ENCODE measurements at regions not wholly inside any gene's neighbourhood (a gene's known extent, or its start where the extent isn't known, plus 50 kb on each side); places are given as distances from the start of the nearest gene placed in this dataset.

DNA sequence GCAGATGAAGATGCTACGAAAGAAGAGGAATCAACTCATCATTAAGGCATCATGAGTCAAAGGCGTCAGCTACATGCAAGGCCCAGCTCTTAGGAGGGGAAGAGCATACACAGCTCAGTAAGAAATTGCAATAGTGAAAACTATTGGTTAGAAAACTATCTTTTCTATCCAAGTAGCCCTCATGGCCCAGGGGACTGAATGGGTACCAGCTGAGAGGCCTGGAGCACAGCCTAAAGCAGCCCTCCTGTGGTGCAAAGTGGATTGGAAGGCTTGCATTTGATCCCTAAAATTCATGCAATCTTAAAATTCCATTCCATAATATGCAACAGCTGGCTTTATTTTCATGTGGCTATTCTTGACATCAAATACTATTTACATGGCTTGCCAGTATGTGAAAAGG lies 251.8 kb upstream of the USP24 start:
- Mint-ChIP-seq H3K4me1 (no peaks in the 10 kb centered on the region), H3K27ac (no peak overlapping the region), H3K27me3 (ENCODE audit: insufficient read depth, low read depth) (no peaks in the 10 kb centered on the region), H3K4me3 (no peak overlapping the region), H3K36me3 (no peaks in the 10 kb centered on the region), H3K9me3 (no peaks in the 10 kb centered on the region)
- Histone ChIP-seq H3K9me3 (ENCODE audit: low read depth) (no peaks in the 10 kb centered on the region), H3K27ac (no peak overlapping the region), H3K27me3 (no peaks in the 10 kb centered on the region), H2AFZ (replicated peaks) (no peak overlapping the region), H3K4me1 (peaks cover 4% of the 10 kb centered on the region), H4K20me1 (ENCODE audit: low read depth) (no peaks in the 10 kb centered on the region), H3K36me3 (no peaks in the 10 kb centered on the region), H3K4me2 (no peak overlapping the region), H3K4me3 (no peak overlapping the region), H3K9ac (no peak overlapping the region), H3F3A (ENCODE audit: low read depth) (no peaks in the 10 kb centered on the region), H3K79me2 (ENCODE audit: low read depth) (no peaks in the 10 kb centered on the region)
- no peak for TF ChIP-seq EZH2 (IDR thresholded peaks at IDR 0.05)
- TF ChIP-seq EZH2phosphoT487 (IDR thresholded peaks at IDR 0.05): no peak
- TF ChIP-seq CTCF (IDR thresholded peaks at IDR 0.05): no peak
- DNase-seq (ENCODE audit: low spot score): no peak

- TF ChIP-seq CTCF (IDR thresholded peaks at IDR 0.05) (no peak), EZH2 (IDR thresholded peaks at IDR 0.05) (no peak), EZH2phosphoT487 (IDR thresholded peaks at IDR 0.05) (no peak)
- H3K27me3 Mint-ChIP-seq (ENCODE audit: insufficient read depth, low read depth): no peaks in the 10 kb centered on the region
- Histone ChIP-seq H3K9me3 (ENCODE audit: low read depth) (no peaks in the 10 kb centered on the region), H2AFZ (replicated peaks) (no peak overlapping the region), H3F3A (ENCODE audit: low read depth) (no peaks in the 10 kb centered on the region), H3K27ac (no peak overlapping the region), H3K4me2 (no peak overlapping the region), H3K27me3 (no peaks in the 10 kb centered on the region), H3K36me3 (no peaks in the 10 kb centered on the region), H3K9ac (no peak overlapping the region), H3K4me1 (peaks cover 4% of the 10 kb centered on the region), H4K20me1 (ENCODE audit: low read depth) (no peaks in the 10 kb centered on the region), H3K79me2 (ENCODE audit: low read depth) (no peaks in the 10 kb centered on the region), H3K4me3 (no peak overlapping the region)
- H3K4me1 Mint-ChIP-seq: no peaks in the 10 kb centered on the region
- H3K4me3 Mint-ChIP-seq: no peak overlapping the region
- no peaks in the 10 kb centered on the region for H3K9me3 Mint-ChIP-seq
- no peak for DNase-seq (ENCODE audit: low spot score)
- H3K27ac Mint-ChIP-seq: no peak overlapping the region
- no peaks in the 10 kb centered on the region for H3K36me3 Mint-ChIP-seq
Observed at GRCh38 chr1:55466373-55466772, 251.2 kb upstream of the USP24 start.

GRCh38 chr1:55464550-55464949 lies 249.4 kb upstream of the USP24 start:
- H2AFZ ChIP-seq (replicated peaks): no peak overlapping the region

More at GRCh38 chr1:55464550-55464949, 249.4 kb upstream of the USP24 start:
- Histone ChIP-seq H3K27ac (no peak overlapping the region), H3K27me3 (no peaks in the 10 kb centered on the region), H4K20me1 (ENCODE audit: low read depth) (no peaks in the 10 kb centered on the region), H3K4me1 (no peaks in the 10 kb centered on the region), H3K9me3 (ENCODE audit: low read depth) (no peaks in the 10 kb centered on the region), H3K4me2 (no peak overlapping the region), H3K79me2 (ENCODE audit: low read depth) (no peaks in the 10 kb centered on the region), H3K4me3 (no peak overlapping the region), H3F3A (ENCODE audit: low read depth) (no peaks in the 10 kb centered on the region), H3K9ac (no peak overlapping the region), H3K36me3 (no peaks in the 10 kb centered on the region)
- Mint-ChIP-seq H3K9me3 (peaks cover 2% of the 10 kb centered on the region), H3K4me3 (no peak overlapping the region), H3K27ac (no peak overlapping the region), H3K4me1 (no peaks in the 10 kb centered on the region), H3K36me3 (no peaks in the 10 kb centered on the region), H3K27me3 (ENCODE audit: insufficient read depth, low read depth) (no peaks in the 10 kb centered on the region)
- TF ChIP-seq EZH2phosphoT487 (IDR thresholded peaks at IDR 0.05): no peak
- TF ChIP-seq CTCF (IDR thresholded peaks at IDR 0.05): no peak
- no peak for TF ChIP-seq EZH2 (IDR thresholded peaks at IDR 0.05)
- DNase-seq (ENCODE audit: low spot score): no peak

Measured in neural progenitor cell (in vitro differentiated cells).